ENCODE measurements at regions not wholly inside any gene's neighbourhood (a gene's known extent, or its start where the extent isn't known, plus 50 kb on each side); places are given as distances from the start of the nearest gene placed in this dataset.
"Not testable (repeated sequence)": the region's sequence is repeated elsewhere in the genome, so short reads cannot be mapped to it uniquely, and the experiment has no call there.

GRCh38 chr21:39000496-39000895, 182.8 kb downstream of the PSMG1 start:
- no peak for DNase-seq (ENCODE audit: low spot score)

GRCh38 chr21:38999161-38999560, 184.1 kb downstream of the PSMG1 start:
- no peak for DNase-seq (ENCODE audit: low spot score)

GRCh38 chr21:38998281-38998680, 185.0 kb downstream of the PSMG1 start:
- not testable (repeated sequence) for DNase-seq (ENCODE audit: low spot score)

- not testable (repeated sequence) for DNase-seq (ENCODE audit: low spot score)
Measured at GRCh38 chr21:38997843-38998175, 185.4 kb downstream of the PSMG1 start.

- no peak for DNase-seq (ENCODE audit: low spot score)
Measured at GRCh38 chr21:38997051-38997842, 186.0 kb downstream of the PSMG1 start.

GRCh38 chr21:38996355-38996754, 186.9 kb downstream of the PSMG1 start:
- DNase-seq (ENCODE audit: low spot score): no peak

GRCh38 chr21:38995731-38996130, 187.5 kb downstream of the PSMG1 start:
- no peak for DNase-seq (ENCODE audit: low spot score)

GRCh38 chr21:38995071-38995669, 188.1 kb downstream of the PSMG1 start:
- DNase-seq (ENCODE audit: low spot score): no peak

- DNase-seq (ENCODE audit: low spot score): no peak
Measured at GRCh38 chr21:38994042-38994441, 188.3 kb downstream of the ETS2 start.

- DNase-seq (ENCODE audit: low spot score): no peak
Measured at GRCh38 chr21:38993561-38993960, 187.8 kb downstream of the ETS2 start.

- no peak for DNase-seq (ENCODE audit: low spot score)
Measured at GRCh38 chr21:38992737-38993136, 187.0 kb downstream of the ETS2 start.

GRCh38 chr21:38990424-38990794, 184.7 kb downstream of the ETS2 start:
- no peak for DNase-seq (ENCODE audit: low spot score)

GRCh38 chr21:38989745-38990423, 184.2 kb downstream of the ETS2 start:
- no peak for DNase-seq (ENCODE audit: low spot score)

- DNase-seq (ENCODE audit: low spot score): no peak
Measured at GRCh38 chr21:38989379-38989744, 183.6 kb downstream of the ETS2 start.

GRCh38 chr21:38988509-38989378, 183.0 kb downstream of the ETS2 start:
- no peak for DNase-seq (ENCODE audit: low spot score)

GRCh38 chr21:38987633-38988508, 182.1 kb downstream of the ETS2 start:
- no peak for DNase-seq (ENCODE audit: low spot score)

- DNase-seq (ENCODE audit: low spot score): no peak
Measured at GRCh38 chr21:38986806-38987632, 181.3 kb downstream of the ETS2 start.

- DNase-seq (ENCODE audit: low spot score): no peak
Measured at GRCh38 chr21:38986406-38986805, 180.7 kb downstream of the ETS2 start.

GRCh38 chr21:38985568-38986378, 180.0 kb downstream of the ETS2 start:
- peak; percentile 37 for DNase-seq (ENCODE audit: low spot score)

All from Ammon's horn (tissue), 1 donor.